PC-9 (cell line): ENCODE measurements at regions not wholly inside any gene's neighbourhood (a gene's known extent, or its start where the extent isn't known, plus 50 kb on each side); places are given as distances from the start of the nearest gene placed in this dataset.

Source experiments
- CTCF ChIP-seq: fragments of 200-600 bp; sonication (generic); conservative IDR thresholded peaks from 2 replicates; pipeline ENCODE4 v1.6.1; 2017; ENCODE audit warnings: mixed run types, antibody characterized with exemption, mild to moderate bottlenecking, moderate library complexity
- EZH2 ChIP-seq: fragments of 200-600 bp; sonication (generic); IDR thresholded peaks from 2 replicates; pipeline ENCODE4 v1.8.0; 2017; ENCODE audit warnings: antibody characterized with exemption, low read depth

GRCh38 chr4:108536577-108536976, 83.8 kb upstream of the RPL34 start:
- TF ChIP-seq EZH2, result no peak
- TF ChIP-seq CTCF, result no peak
